ENCODE measurements at regions not wholly inside any gene's neighbourhood (a gene's known extent, or its start where the extent isn't known, plus 50 kb on each side); places are given as distances from the start of the nearest gene placed in this dataset.

GRCh38 chr19:30228113-30228834 is 143.9 kb upstream of the ZNF536 start:
- no peak for DNase-seq (ENCODE audit: low read depth in 4 of 4, low spot score in 3 of 4)

GRCh38 chr19:30228835-30229524 is 143.2 kb upstream of the ZNF536 start:
- no peak for DNase-seq (ENCODE audit: low read depth in 4 of 4, low spot score in 3 of 4)

GRCh38 chr19:30229525-30230174 is 142.5 kb upstream of the ZNF536 start:
- no peak for DNase-seq (ENCODE audit: low read depth in 4 of 4, low spot score in 3 of 4)

GRCh38 chr19:30231408-30232318 is 140.5 kb upstream of the ZNF536 start:
- DNase-seq (ENCODE audit: low read depth in 4 of 4, low spot score in 3 of 4), result no peak

GRCh38 chr19:30233375-30233774 is 138.8 kb upstream of the ZNF536 start:
- no peak for DNase-seq (ENCODE audit: low read depth in 4 of 4, low spot score in 3 of 4)

GRCh38 chr19:30235946-30236345 is 136.2 kb upstream of the ZNF536 start:
- DNase-seq (ENCODE audit: low read depth in 4 of 4, low spot score in 3 of 4), result no peak

- DNase-seq (ENCODE audit: low read depth in 4 of 4, low spot score in 3 of 4), result no peak
Measured at GRCh38 chr19:30236587-30236986, 135.6 kb upstream of the ZNF536 start.

GRCh38 chr19:30237140-30237539 is 135.0 kb upstream of the ZNF536 start:
- DNase-seq (ENCODE audit: low read depth in 4 of 4, low spot score in 3 of 4), result no peak

- no peak for DNase-seq (ENCODE audit: low read depth in 4 of 4, low spot score in 3 of 4)
Measured at GRCh38 chr19:30240904-30241695, 131.1 kb upstream of the ZNF536 start.

- DNase-seq (ENCODE audit: low read depth in 4 of 4, low spot score in 3 of 4), result no peak
Measured at GRCh38 chr19:30244533-30244932, 127.7 kb upstream of the ZNF536 start.

- no peak for DNase-seq (ENCODE audit: low read depth in 4 of 4, low spot score in 3 of 4)
Measured at GRCh38 chr19:30245401-30246039, 126.7 kb upstream of the ZNF536 start.

GRCh38 chr19:30249911-30250310 is 122.3 kb upstream of the ZNF536 start:
- no peak for DNase-seq (ENCODE audit: low read depth in 4 of 4, low spot score in 3 of 4)

GRCh38 chr19:30252214-30252613 is 120.0 kb upstream of the ZNF536 start:
- no peak for DNase-seq (ENCODE audit: low read depth in 4 of 4, low spot score in 3 of 4)

- DNase-seq (ENCODE audit: low read depth in 4 of 4, low spot score in 3 of 4), result no peak
Measured at GRCh38 chr19:30253581-30253996, 118.6 kb upstream of the ZNF536 start.

GRCh38 chr19:30254158-30254557 is 118.0 kb upstream of the ZNF536 start:
- no peak for DNase-seq (ENCODE audit: low read depth in 4 of 4, low spot score in 3 of 4)

- DNase-seq (ENCODE audit: low read depth in 4 of 4, low spot score in 3 of 4), result no peak
Measured at GRCh38 chr19:30254789-30255188, 117.4 kb upstream of the ZNF536 start.

GRCh38 chr19:30255791-30256495 is 116.2 kb upstream of the ZNF536 start:
- no peak for DNase-seq (ENCODE audit: low read depth in 4 of 4, low spot score in 3 of 4)

GRCh38 chr19:30256496-30256850 is 115.7 kb upstream of the ZNF536 start:
- no peak for DNase-seq (ENCODE audit: low read depth in 4 of 4, low spot score in 3 of 4)

- DNase-seq (ENCODE audit: low read depth in 4 of 4, low spot score in 3 of 4), result no peak
Measured at GRCh38 chr19:30263830-30264381, 108.3 kb upstream of the ZNF536 start.
